ENCODE measurements at regions not wholly inside any gene's neighbourhood (a gene's known extent, or its start where the extent isn't known, plus 50 kb on each side); places are given as distances from the start of the nearest gene placed in this dataset.

GRCh38 chr2:217695033-217695520 lies 307.7 kb downstream of the TNS1 start:
- no peak overlapping the region for H3K4ac ChIP-seq (ENCODE audit: low read depth, low read length)
- no peak overlapping the region for H3K23ac ChIP-seq (ENCODE audit: low read length)
- no peaks in the 10 kb centered on the region for H3K79me2 ChIP-seq (ENCODE audit: control insufficient read depth, insufficient read depth, low read length)
- no peak overlapping the region for H2AK5ac ChIP-seq (ENCODE audit: low read length)
- no peak overlapping the region for H3K56ac ChIP-seq (ENCODE audit: low read length)
- H2BK120ac ChIP-seq (ENCODE audit: low read depth, low read length), result no peak overlapping the region
- no peaks in the 10 kb centered on the region for H3K36me3 ChIP-seq (ENCODE audit: control insufficient read depth, insufficient read depth, low read length)
- H4K8ac ChIP-seq (ENCODE audit: low read depth, low read length), result no peak overlapping the region
- no peak overlapping the region for H2BK5ac ChIP-seq (ENCODE audit: low read length)
- no peak for DNase-seq
- no peak overlapping the region for H3K9ac ChIP-seq (ENCODE audit: low read length)
- H3K27me3 ChIP-seq (ENCODE audit: insufficient read depth, low read length, poor library complexity), result no peaks in the 10 kb centered on the region
- H2BK15ac ChIP-seq (replicated peaks; ENCODE audit: low read depth), result no peak overlapping the region
- H3K18ac ChIP-seq (ENCODE audit: low read length), result no peak overlapping the region
- H3K4me2 ChIP-seq (ENCODE audit: low read length), result no peak overlapping the region
- H3K4me1 ChIP-seq (ENCODE audit: control insufficient read depth, low read depth, low read length), result no peaks in the 10 kb centered on the region
- H4K5ac ChIP-seq (ENCODE audit: low read length), result no peak overlapping the region
- no peak overlapping the region for H3K27ac ChIP-seq (ENCODE audit: low read depth, low read length)
- no CpG with 5 or more reads among the region's 3 CpGs for WGBS (ENCODE audit: extremely low coverage, insufficient coverage, low lambda C conversion rate)
- no peak overlapping the region for H3K4me3 ChIP-seq (ENCODE audit: low read length)
- no peaks in the 10 kb centered on the region for H3K79me1 ChIP-seq (ENCODE audit: low read length)

- WGBS (ENCODE audit: extremely low coverage, insufficient coverage, low lambda C conversion rate), result no CpG with 5 or more reads among the region's 1 CpG
- H3K4me3 ChIP-seq (ENCODE audit: low read length), result no peak overlapping the region
- H2BK5ac ChIP-seq (ENCODE audit: low read length), result no peak overlapping the region
- no peak overlapping the region for H3K23ac ChIP-seq (ENCODE audit: low read length)
- no peak overlapping the region for H4K5ac ChIP-seq (ENCODE audit: low read length)
- H4K8ac ChIP-seq (ENCODE audit: low read depth, low read length), result no peak overlapping the region
- no peaks in the 10 kb centered on the region for H3K79me1 ChIP-seq (ENCODE audit: low read length)
- no peak overlapping the region for H2BK120ac ChIP-seq (ENCODE audit: low read depth, low read length)
- H3K4me2 ChIP-seq (ENCODE audit: low read length), result no peak overlapping the region
- no peak overlapping the region for H2BK15ac ChIP-seq (replicated peaks; ENCODE audit: low read depth)
- no peak overlapping the region for H3K9ac ChIP-seq (ENCODE audit: low read length)
- H2AK5ac ChIP-seq (ENCODE audit: low read length), result no peak overlapping the region
- peak; percentile 72 for DNase-seq
- H3K27me3 ChIP-seq (ENCODE audit: insufficient read depth, low read length, poor library complexity), result no peaks in the 10 kb centered on the region
- H3K18ac ChIP-seq (ENCODE audit: low read length), result no peak overlapping the region
- H3K56ac ChIP-seq (ENCODE audit: low read length), result no peak overlapping the region
- no peak overlapping the region for H3K27ac ChIP-seq (ENCODE audit: low read depth, low read length)
- H3K79me2 ChIP-seq (ENCODE audit: control insufficient read depth, insufficient read depth, low read length), result no peaks in the 10 kb centered on the region
- no peaks in the 10 kb centered on the region for H3K4me1 ChIP-seq (ENCODE audit: control insufficient read depth, low read depth, low read length)
- no peaks in the 10 kb centered on the region for H3K36me3 ChIP-seq (ENCODE audit: control insufficient read depth, insufficient read depth, low read length)
- H3K4ac ChIP-seq (ENCODE audit: low read depth, low read length), result no peak overlapping the region
These were observed 308.5 kb downstream of the TNS1 start for GRCh38 chr2:217694291-217694690.

GRCh38 chr2:217693363-217693762 lies 309.4 kb downstream of the TNS1 start:
- Histone ChIP-seq H4K5ac (ENCODE audit: low read length) (no peak overlapping the region), H3K4me3 (ENCODE audit: low read length) (no peak overlapping the region), H3K18ac (ENCODE audit: low read length) (no peak overlapping the region), H3K23ac (ENCODE audit: low read length) (no peak overlapping the region), H3K36me3 (ENCODE audit: control insufficient read depth, insufficient read depth, low read length) (no peaks in the 10 kb centered on the region), H2BK15ac (replicated peaks; ENCODE audit: low read depth) (no peak overlapping the region), H3K9ac (ENCODE audit: low read length) (no peak overlapping the region), H2BK5ac (ENCODE audit: low read length) (no peak overlapping the region), H3K4me1 (ENCODE audit: control insufficient read depth, low read depth, low read length) (no peaks in the 10 kb centered on the region), H3K79me1 (ENCODE audit: low read length) (no peaks in the 10 kb centered on the region), H2BK120ac (ENCODE audit: low read depth, low read length) (no peak overlapping the region), H4K8ac (ENCODE audit: low read depth, low read length) (no peak overlapping the region), H3K27me3 (ENCODE audit: insufficient read depth, low read length, poor library complexity) (no peaks in the 10 kb centered on the region), H3K56ac (ENCODE audit: low read length) (no peak overlapping the region), H3K4ac (ENCODE audit: low read depth, low read length) (no peak overlapping the region), H3K79me2 (ENCODE audit: control insufficient read depth, insufficient read depth, low read length) (no peaks in the 10 kb centered on the region), H3K4me2 (ENCODE audit: low read length) (no peak overlapping the region), H3K27ac (ENCODE audit: low read depth, low read length) (no peak overlapping the region), H2AK5ac (ENCODE audit: low read length) (no peak overlapping the region)
- no CpG with 5 or more reads among the region's 1 CpG for WGBS (ENCODE audit: extremely low coverage, insufficient coverage, low lambda C conversion rate)
- no peak for DNase-seq

- Histone ChIP-seq H4K8ac (ENCODE audit: low read depth, low read length) (no peak overlapping the region), H3K4ac (ENCODE audit: low read depth, low read length) (no peak overlapping the region), H3K9ac (ENCODE audit: low read length) (no peak overlapping the region), H3K4me3 (ENCODE audit: low read length) (no peak overlapping the region), H4K5ac (ENCODE audit: low read length) (no peak overlapping the region), H3K18ac (ENCODE audit: low read length) (no peak overlapping the region), H3K36me3 (ENCODE audit: control insufficient read depth, insufficient read depth, low read length) (no peaks in the 10 kb centered on the region), H2BK5ac (ENCODE audit: low read length) (no peak overlapping the region), H3K79me1 (ENCODE audit: low read length) (no peaks in the 10 kb centered on the region), H2BK120ac (ENCODE audit: low read depth, low read length) (no peak overlapping the region), H2AK5ac (ENCODE audit: low read length) (no peak overlapping the region), H3K79me2 (ENCODE audit: control insufficient read depth, insufficient read depth, low read length) (no peaks in the 10 kb centered on the region), H2BK15ac (replicated peaks; ENCODE audit: low read depth) (no peak overlapping the region), H3K27ac (ENCODE audit: low read depth, low read length) (no peak overlapping the region), H3K27me3 (ENCODE audit: insufficient read depth, low read length, poor library complexity) (no peaks in the 10 kb centered on the region), H3K4me1 (ENCODE audit: control insufficient read depth, low read depth, low read length) (no peaks in the 10 kb centered on the region), H3K56ac (ENCODE audit: low read length) (no peak overlapping the region), H3K23ac (ENCODE audit: low read length) (no peak overlapping the region), H3K4me2 (ENCODE audit: low read length) (no peak overlapping the region)
- peak; percentile 71 for DNase-seq
- no CpG with 5 or more reads among the region's 7 CpGs for WGBS (ENCODE audit: extremely low coverage, insufficient coverage, low lambda C conversion rate)
These were observed 310.7 kb downstream of the TNS1 start for GRCh38 chr2:217691920-217692666.

- Histone ChIP-seq H2BK5ac (ENCODE audit: low read length) (no peak overlapping the region), H3K4ac (ENCODE audit: low read depth, low read length) (no peak overlapping the region), H2BK15ac (replicated peaks; ENCODE audit: low read depth) (no peak overlapping the region), H2AK5ac (ENCODE audit: low read length) (no peak overlapping the region), H3K4me1 (ENCODE audit: control insufficient read depth, low read depth, low read length) (no peaks in the 10 kb centered on the region), H3K4me3 (ENCODE audit: low read length) (no peak overlapping the region), H2BK120ac (ENCODE audit: low read depth, low read length) (no peak overlapping the region), H3K4me2 (ENCODE audit: low read length) (no peak overlapping the region), H3K18ac (ENCODE audit: low read length) (no peak overlapping the region), H3K9ac (ENCODE audit: low read length) (no peak overlapping the region), H3K27me3 (ENCODE audit: insufficient read depth, low read length, poor library complexity) (no peaks in the 10 kb centered on the region), H3K56ac (ENCODE audit: low read length) (no peak overlapping the region), H3K23ac (ENCODE audit: low read length) (no peak overlapping the region), H3K36me3 (ENCODE audit: control insufficient read depth, insufficient read depth, low read length) (no peaks in the 10 kb centered on the region), H4K8ac (ENCODE audit: low read depth, low read length) (no peak overlapping the region), H3K79me2 (ENCODE audit: control insufficient read depth, insufficient read depth, low read length) (no peaks in the 10 kb centered on the region), H3K79me1 (ENCODE audit: low read length) (no peaks in the 10 kb centered on the region), H3K27ac (ENCODE audit: low read depth, low read length) (no peak overlapping the region), H4K5ac (ENCODE audit: low read length) (no peak overlapping the region)
- DNase-seq, result no peak
- WGBS (ENCODE audit: extremely low coverage, insufficient coverage, low lambda C conversion rate), result no CpG with 5 or more reads among the region's 3 CpGs
These were observed 311.3 kb downstream of the TNS1 start for GRCh38 chr2:217691516-217691915.

- no peak overlapping the region for H3K4me2 ChIP-seq (ENCODE audit: low read length)
- no peak overlapping the region for H3K27ac ChIP-seq (ENCODE audit: low read depth, low read length)
- H3K4ac ChIP-seq (ENCODE audit: low read depth, low read length), result no peak overlapping the region
- no peak overlapping the region for H4K8ac ChIP-seq (ENCODE audit: low read depth, low read length)
- no peak overlapping the region for H3K23ac ChIP-seq (ENCODE audit: low read length)
- no peak overlapping the region for H2BK15ac ChIP-seq (replicated peaks; ENCODE audit: low read depth)
- H3K56ac ChIP-seq (ENCODE audit: low read length), result no peak overlapping the region
- no peak overlapping the region for H2AK5ac ChIP-seq (ENCODE audit: low read length)
- no peaks in the 10 kb centered on the region for H3K79me1 ChIP-seq (ENCODE audit: low read length)
- no peak overlapping the region for H2BK120ac ChIP-seq (ENCODE audit: low read depth, low read length)
- H3K4me1 ChIP-seq (ENCODE audit: control insufficient read depth, low read depth, low read length), result no peaks in the 10 kb centered on the region
- no peak overlapping the region for H3K4me3 ChIP-seq (ENCODE audit: low read length)
- no CpG with 5 or more reads among the region's 1 CpG for WGBS (ENCODE audit: extremely low coverage, insufficient coverage, low lambda C conversion rate)
- no peak overlapping the region for H3K18ac ChIP-seq (ENCODE audit: low read length)
- H3K79me2 ChIP-seq (ENCODE audit: control insufficient read depth, insufficient read depth, low read length), result no peaks in the 10 kb centered on the region
- H3K27me3 ChIP-seq (ENCODE audit: insufficient read depth, low read length, poor library complexity), result no peaks in the 10 kb centered on the region
- no peak overlapping the region for H2BK5ac ChIP-seq (ENCODE audit: low read length)
- no peak overlapping the region for H3K9ac ChIP-seq (ENCODE audit: low read length)
- no peak overlapping the region for H4K5ac ChIP-seq (ENCODE audit: low read length)
- DNase-seq, result no peak
- H3K36me3 ChIP-seq (ENCODE audit: control insufficient read depth, insufficient read depth, low read length), result no peaks in the 10 kb centered on the region
These were observed 313.7 kb downstream of the TNS1 start for GRCh38 chr2:217689053-217689452.
